Activated naive CD4-positive, alpha-beta T cell treated with anti-CD3 and anti-CD28 coated beads, Interleukin-2, amount 50 U/mL, for 72 hours (primary cell): ENCODE measurements at regions not wholly inside any gene's neighbourhood (a gene's known extent, or its start where the extent isn't known, plus 50 kb on each side); places are given as distances from the start of the nearest gene placed in this dataset.

ENCODE experiments used
- ATAC-seq, 2 donors: fragments of 150-1000 bp; cut with Tn5 transposase; 2 replicates each; pipeline ENCODE4 v1.10.0; 2021; ENCODE audit warnings: mild to moderate bottlenecking in 2 of 2, moderate library complexity in 2 of 2
- DNase-seq, 2 donors: peaks; one replicate each; pipeline ENCODE4 v3.0.0; 2021 to 2022; ENCODE audit warnings: low spot score in 2 of 2
- H3K27ac Mint-ChIP-seq, 2 donors: one replicate each; pipeline ENCODE4 v1.8.0; 2022; ENCODE audit warnings: mild to moderate bottlenecking in 2 of 2, mixed read lengths in 2 of 2
- H3K36me3 Mint-ChIP-seq, 2 donors: one replicate each; pipeline ENCODE4 v1.8.0; 2022; ENCODE audit warnings: mixed read lengths in 2 of 2
- H3K9me3 Mint-ChIP-seq, 2 donors: one replicate each; pipeline ENCODE4 v1.8.0; 2022; ENCODE audit warnings: mixed read lengths in 2 of 2

- Mint-ChIP-seq H3K9me3 (peaks cover 17 to 35% of the 10 kb centered on the region in 2 donors), H3K36me3 (peaks cover 0 to 6% of the 10 kb centered on the region in 2 donors), H3K27ac (no peak overlapping the region)
- ATAC-seq, result no peak
- no peak for DNase-seq
Measured at GRCh38 chr7:136807598-136807997, 60.9 kb upstream of the CHRM2 start.

- peaks cover 15 to 25% of the 10 kb centered on the region in 2 donors for H3K9me3 Mint-ChIP-seq
- no peaks in the 10 kb centered on the region for H3K36me3 Mint-ChIP-seq
- no peak overlapping the region for H3K27ac Mint-ChIP-seq
- ATAC-seq, result no peak
- DNase-seq, result no peak
Measured at GRCh38 chr7:136803028-136803427, 65.4 kb upstream of the CHRM2 start.

GRCh38 chr7:136783934-136784333, 84.5 kb upstream of the CHRM2 start:
- ATAC-seq (no peak), DNase-seq (no peak)
- H3K9me3 Mint-ChIP-seq, result peaks cover 5 to 16% of the 10 kb centered on the region in 2 donors
- H3K36me3 Mint-ChIP-seq, result no peaks in the 10 kb centered on the region
- no peak overlapping the region for H3K27ac Mint-ChIP-seq

GRCh38 chr7:136741941-136742340, 126.5 kb upstream of the CHRM2 start:
- peaks cover 0 to 4% of the 10 kb centered on the region in 2 donors for H3K36me3 Mint-ChIP-seq
- ATAC-seq (no peak), DNase-seq (no peak)
- no peak overlapping the region for H3K27ac Mint-ChIP-seq
- H3K9me3 Mint-ChIP-seq, result peaks cover 4 to 18% of the 10 kb centered on the region in 2 donors

- Mint-ChIP-seq H3K9me3 (peaks cover 26 to 28% of the 10 kb centered on the region in 2 donors), H3K27ac (no peak overlapping the region), H3K36me3 (no peaks in the 10 kb centered on the region)
- ATAC-seq (no peak), DNase-seq (no peak)
Measured at GRCh38 chr7:136728945-136729344, 139.5 kb upstream of the CHRM2 start.

GRCh38 chr7:136726460-136726859, 142.0 kb upstream of the CHRM2 start:
- Mint-ChIP-seq H3K27ac (no peak overlapping the region), H3K36me3 (no peaks in the 10 kb centered on the region), H3K9me3 (peaks cover 17 to 23% of the 10 kb centered on the region in 2 donors)
- ATAC-seq (no peak), DNase-seq (no peak)

GRCh38 chr7:136717910-136718557, 150.4 kb upstream of the CHRM2 start:
- no peak for DNase-seq
- Mint-ChIP-seq H3K9me3 (peaks cover 12 to 13% of the 10 kb centered on the region in 2 donors), H3K36me3 (no peaks in the 10 kb centered on the region), H3K27ac (no peak overlapping the region)
- no peak for ATAC-seq

GRCh38 chr7:136714062-136714461, 154.4 kb upstream of the CHRM2 start:
- Mint-ChIP-seq H3K9me3 (peaks cover 12 to 22% of the 10 kb centered on the region in 2 donors), H3K36me3 (no peaks in the 10 kb centered on the region), H3K27ac (no peak overlapping the region)
- ATAC-seq (no peak), DNase-seq (no peak)

- Mint-ChIP-seq H3K36me3 (no peaks in the 10 kb centered on the region), H3K9me3 (peaks cover 12 to 18% of the 10 kb centered on the region in 2 donors), H3K27ac (no peak overlapping the region)
- no peak for DNase-seq
- no peak for ATAC-seq
Measured at GRCh38 chr7:136710751-136711150, 157.7 kb upstream of the CHRM2 start.

- no peak for DNase-seq
- no peak for ATAC-seq
- H3K9me3 Mint-ChIP-seq, result peaks cover 12 to 18% of the 10 kb centered on the region in 2 donors
- H3K36me3 Mint-ChIP-seq, result no peaks in the 10 kb centered on the region
- no peak overlapping the region for H3K27ac Mint-ChIP-seq
Measured at GRCh38 chr7:136709876-136710275, 158.6 kb upstream of the CHRM2 start.

GRCh38 chr7:136702913-136703312, 165.5 kb upstream of the CHRM2 start:
- no peaks in the 10 kb centered on the region for H3K36me3 Mint-ChIP-seq
- peaks cover 3 to 4% of the 10 kb centered on the region in 2 donors for H3K9me3 Mint-ChIP-seq
- DNase-seq, result no peak
- ATAC-seq, result no peak
- H3K27ac Mint-ChIP-seq, result no peak overlapping the region

- no peak for DNase-seq
- no peak overlapping the region for H3K27ac Mint-ChIP-seq
- H3K36me3 Mint-ChIP-seq, result no peaks in the 10 kb centered on the region
- peaks cover 3 to 4% of the 10 kb centered on the region in 2 donors for H3K9me3 Mint-ChIP-seq
- ATAC-seq, result no peak
Measured at GRCh38 chr7:136698977-136699376, 169.5 kb upstream of the CHRM2 start.

GRCh38 chr7:136698231-136698630, 170.2 kb upstream of the CHRM2 start:
- ATAC-seq, result no peak
- H3K27ac Mint-ChIP-seq, result no peak overlapping the region
- H3K9me3 Mint-ChIP-seq, result peaks cover 3 to 4% of the 10 kb centered on the region in 2 donors
- no peak for DNase-seq
- H3K36me3 Mint-ChIP-seq, result no peaks in the 10 kb centered on the region

GRCh38 chr7:136697271-136697670, 171.2 kb upstream of the CHRM2 start:
- Mint-ChIP-seq H3K9me3 (peaks cover 3 to 4% of the 10 kb centered on the region in 2 donors), H3K27ac (no peak overlapping the region), H3K36me3 (no peaks in the 10 kb centered on the region)
- DNase-seq (no peak), ATAC-seq (no peak)

GRCh38 chr7:136693166-136694119, 175.0 kb upstream of the CHRM2 start:
- Mint-ChIP-seq H3K9me3 (no peaks in the 10 kb centered on the region), H3K36me3 (no peaks in the 10 kb centered on the region), H3K27ac (no peak overlapping the region)
- ATAC-seq, result no peak
- no peak for DNase-seq

- ATAC-seq (no peak), DNase-seq (no peak)
- Mint-ChIP-seq H3K27ac (no peak overlapping the region), H3K9me3 (peaks cover 0 to 6% of the 10 kb centered on the region in 2 donors), H3K36me3 (no peaks in the 10 kb centered on the region)
Measured at GRCh38 chr7:136692221-136692620, 176.2 kb upstream of the CHRM2 start.

- no peak overlapping the region for H3K27ac Mint-ChIP-seq
- H3K36me3 Mint-ChIP-seq, result no peaks in the 10 kb centered on the region
- ATAC-seq, result no peak
- peaks cover 0 to 6% of the 10 kb centered on the region in 2 donors for H3K9me3 Mint-ChIP-seq
- no peak for DNase-seq
Measured at GRCh38 chr7:136688601-136689000, 179.9 kb upstream of the CHRM2 start.
